Calu3 (cell line): ENCODE measurements at regions not wholly inside any gene's neighbourhood (a gene's known extent, or its start where the extent isn't known, plus 50 kb on each side); places are given as distances from the start of the nearest gene placed in this dataset.

Experiments used
- BruUV-seq: library from RNA; stranded (reverse); fragments of 400-500 nt; replicated peaks from 2 replicates; lab custom pipeline; 2021; lab: Mats Ljungman, UMichigan
- CTCF ChIA-PET: fragments of 300-600 bp; sonication (Branson Sonifier 250); formaldehyde crosslinking; loops from one replicate; lab custom pipeline; 2022; ENCODE audit warnings: antibody characterized with exemption; lab: Charles Lee
- DNase-seq: peaks from one replicate; pipeline ENCODE4 v3.0.0; 2022
- H3K27ac Mint-ChIP-seq: one replicate; pipeline ENCODE4 v1.8.0; 2022; ENCODE audit warnings: mixed read lengths; ENCODE audit not compliant: unreplicated experiment
- H3K27me3 Mint-ChIP-seq: one replicate; pipeline ENCODE4 v1.8.0; 2022; ENCODE audit warnings: mixed read lengths; ENCODE audit not compliant: unreplicated experiment
- H3K36me3 Mint-ChIP-seq: one replicate; pipeline ENCODE4 v1.8.0; 2022; ENCODE audit warnings: mild to moderate bottlenecking, moderate library complexity, mixed read lengths; ENCODE audit not compliant: insufficient read depth, unreplicated experiment
- H3K4me1 Mint-ChIP-seq: one replicate; pipeline ENCODE4 v1.8.0; 2022; ENCODE audit warnings: mild to moderate bottlenecking, low read depth, mixed read lengths; ENCODE audit not compliant: unreplicated experiment
- H3K4me3 Mint-ChIP-seq: one replicate; pipeline ENCODE4 v1.8.0; 2022; ENCODE audit warnings: mild to moderate bottlenecking, low read depth, moderate library complexity, mixed read lengths; ENCODE audit not compliant: unreplicated experiment
- H3K9me3 Mint-ChIP-seq: one replicate; pipeline ENCODE4 v1.8.0; 2022; ENCODE audit warnings: low read depth, mixed read lengths; ENCODE audit not compliant: unreplicated experiment
- intact Hi-C: fragments of 100-400 bp; cut with micrococcal nuclease; formaldehyde crosslinking; loops from one replicate; pipeline ENCODE4 v1.10.0; 2022; ENCODE audit not compliant: unreplicated experiment
- TF ChIP-seq, protein P1 (sequence below): fragments of 200-600 bp; IDR thresholded peaks from one replicate; pipeline ENCODE4 v1.8.0; 2022; ENCODE audit warnings: antibody characterized with exemption; ENCODE audit not compliant: unreplicated experiment

DNA sequence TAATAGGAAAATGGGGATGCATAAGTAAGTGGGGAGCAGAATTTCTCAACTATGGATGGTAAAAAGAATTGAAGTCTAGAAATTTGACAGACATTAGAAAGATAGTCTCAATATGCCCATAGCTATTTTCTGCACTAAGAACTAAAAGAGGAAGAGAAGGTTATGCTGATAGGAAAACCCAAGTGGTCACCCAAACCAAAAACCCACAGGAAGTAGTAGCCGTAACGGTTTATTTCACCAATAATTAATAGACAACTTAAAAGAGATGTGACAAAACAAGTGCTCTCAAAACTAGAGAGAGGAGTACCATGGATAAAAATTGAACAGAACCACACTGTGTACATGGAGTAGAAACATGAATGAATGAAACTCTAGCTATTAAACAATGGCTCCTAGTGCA is 295.4 kb downstream of the FSCB start:
- Mint-ChIP-seq H3K27me3 (no peaks in the 10 kb centered on the region), H3K4me3 (no peak overlapping the region), H3K27ac (no peak overlapping the region), H3K4me1 (no peaks in the 10 kb centered on the region), H3K36me3 (no peaks in the 10 kb centered on the region), H3K9me3 (peaks cover 4% of the 10 kb centered on the region)
- intact Hi-C loops: no loop called here
- TF ChIP-seq, protein P1, sequence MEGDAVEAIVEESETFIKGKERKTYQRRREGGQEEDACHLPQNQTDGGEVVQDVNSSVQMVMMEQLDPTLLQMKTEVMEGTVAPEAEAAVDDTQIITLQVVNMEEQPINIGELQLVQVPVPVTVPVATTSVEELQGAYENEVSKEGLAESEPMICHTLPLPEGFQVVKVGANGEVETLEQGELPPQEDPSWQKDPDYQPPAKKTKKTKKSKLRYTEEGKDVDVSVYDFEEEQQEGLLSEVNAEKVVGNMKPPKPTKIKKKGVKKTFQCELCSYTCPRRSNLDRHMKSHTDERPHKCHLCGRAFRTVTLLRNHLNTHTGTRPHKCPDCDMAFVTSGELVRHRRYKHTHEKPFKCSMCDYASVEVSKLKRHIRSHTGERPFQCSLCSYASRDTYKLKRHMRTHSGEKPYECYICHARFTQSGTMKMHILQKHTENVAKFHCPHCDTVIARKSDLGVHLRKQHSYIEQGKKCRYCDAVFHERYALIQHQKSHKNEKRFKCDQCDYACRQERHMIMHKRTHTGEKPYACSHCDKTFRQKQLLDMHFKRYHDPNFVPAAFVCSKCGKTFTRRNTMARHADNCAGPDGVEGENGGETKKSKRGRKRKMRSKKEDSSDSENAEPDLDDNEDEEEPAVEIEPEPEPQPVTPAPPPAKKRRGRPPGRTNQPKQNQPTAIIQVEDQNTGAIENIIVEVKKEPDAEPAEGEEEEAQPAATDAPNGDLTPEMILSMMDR: no peak
- BruUV-seq: no TSS peak
- no peak for DNase-seq
- CTCF ChIA-PET: no interaction called here

- BruUV-seq: no TSS peak
- no peaks in the 10 kb centered on the region for H3K36me3 Mint-ChIP-seq
- TF ChIP-seq, protein P1: no peak
- DNase-seq: no peak
- CTCF ChIA-PET: no interaction called here
- intact Hi-C loops: no loop called here
- peaks cover 6% of the 10 kb centered on the region for H3K9me3 Mint-ChIP-seq
- H3K27me3 Mint-ChIP-seq: no peaks in the 10 kb centered on the region
- no peaks in the 10 kb centered on the region for H3K4me1 Mint-ChIP-seq
- H3K27ac Mint-ChIP-seq: no peak overlapping the region
- H3K4me3 Mint-ChIP-seq: no peak overlapping the region
These were observed 302.8 kb downstream of the FSCB start for GRCh38 chr14:44204061-44204835.

DNA sequence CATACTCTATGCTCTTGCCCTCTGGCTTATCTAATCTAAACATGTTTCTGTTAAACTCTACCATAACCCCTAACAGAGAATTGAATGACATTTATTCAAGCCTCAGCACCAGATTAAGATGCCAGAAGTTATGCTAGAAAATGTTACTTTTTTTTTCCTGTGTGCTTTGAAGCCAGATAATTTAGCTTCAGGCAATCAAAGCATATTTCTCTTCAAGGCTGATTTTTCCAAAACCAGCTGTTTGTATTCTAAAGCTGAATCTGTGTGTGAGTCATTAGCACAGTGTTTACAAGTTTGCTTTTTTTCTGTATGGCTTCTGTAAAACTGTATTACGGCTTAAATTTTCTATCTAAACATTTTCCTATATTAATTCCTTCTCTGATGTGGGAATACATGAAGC is 326.1 kb downstream of the FSCB start:
- no peak for DNase-seq
- CTCF ChIA-PET: no interaction called here
- Mint-ChIP-seq H3K4me1 (no peaks in the 10 kb centered on the region), H3K27ac (no peak overlapping the region), H3K4me3 (no peak overlapping the region), H3K36me3 (no peaks in the 10 kb centered on the region), H3K27me3 (no peaks in the 10 kb centered on the region), H3K9me3 (peaks cover 16% of the 10 kb centered on the region)
- intact Hi-C loops: no loop called here
- no TSS peak for BruUV-seq
- TF ChIP-seq, protein P1: no peak

DNA sequence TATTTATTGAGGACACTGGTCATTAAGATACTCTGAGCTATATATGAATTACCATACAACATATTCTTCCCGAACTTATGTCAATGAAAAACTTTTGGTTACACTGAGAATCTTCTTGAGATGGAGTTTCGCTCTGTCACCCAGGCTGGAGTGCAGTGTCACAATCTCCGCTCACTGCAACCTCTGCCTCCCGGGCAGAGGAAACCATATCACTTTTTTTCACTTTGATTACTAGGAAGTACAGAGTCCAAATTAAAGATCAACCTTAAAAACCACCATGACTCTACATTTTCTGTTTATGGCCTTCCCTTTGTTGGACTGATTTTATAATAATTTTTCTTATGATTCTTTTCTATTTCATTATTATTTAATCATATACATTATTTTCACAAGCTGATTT is 336.5 kb downstream of the FSCB start:
- intact Hi-C loops: no loop called here
- peaks cover 6% of the 10 kb centered on the region for H3K9me3 Mint-ChIP-seq
- TF ChIP-seq, protein P1: no peak
- H3K4me1 Mint-ChIP-seq: no peaks in the 10 kb centered on the region
- no TSS peak for BruUV-seq
- H3K27ac Mint-ChIP-seq: no peak overlapping the region
- no peaks in the 10 kb centered on the region for H3K36me3 Mint-ChIP-seq
- H3K4me3 Mint-ChIP-seq: no peak overlapping the region
- CTCF ChIA-PET: no interaction called here
- no peaks in the 10 kb centered on the region for H3K27me3 Mint-ChIP-seq
- no peak for DNase-seq
